D721Med (cell line): ENCODE measurements at regions not wholly inside any gene's neighbourhood (a gene's known extent, or its start where the extent isn't known, plus 50 kb on each side); places are given as distances from the start of the nearest gene placed in this dataset.

Experiments used
- DNase-seq: peaks from one replicate; pipeline ENCODE4 v3.0.0; 2011; ENCODE audit warnings: low spot score; ENCODE audit not compliant: insufficient read length
- FAIRE-seq: peaks from 2 replicates; lab custom pipeline; 2011; peaks lifted over from hg19 to GRCh38; lab: Jason Lieb, UNC
- TF ChIP-seq, protein P1 (sequence below): IDR thresholded peaks from 2 replicates; pipeline ENCODE4 v1.5.1; 2012; ENCODE audit warnings: mild to moderate bottlenecking, control low read depth; ENCODE audit not compliant: insufficient read depth; ENCODE audit errors: missing control alignments

DNA sequence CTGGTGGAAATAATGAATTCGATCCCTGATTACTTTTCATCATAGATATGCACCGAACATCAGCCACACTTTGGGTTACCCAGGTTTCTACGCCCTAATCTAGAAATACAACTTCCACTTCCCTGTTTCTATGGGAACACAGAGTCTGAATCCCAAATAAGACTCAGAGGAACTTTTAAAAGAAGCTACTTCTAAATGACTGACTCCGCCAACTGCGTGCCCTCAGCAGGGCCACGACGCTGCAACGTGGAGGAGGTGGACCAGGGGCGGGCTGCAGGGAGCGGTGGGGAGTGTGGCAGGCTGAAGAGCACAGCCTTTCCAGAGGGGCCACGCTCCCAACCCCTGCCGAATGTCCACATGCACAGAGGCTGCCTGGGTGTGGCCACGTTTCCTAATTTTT, 304.0 kb downstream of the SHANK2 start:
- TF ChIP-seq, protein P1, sequence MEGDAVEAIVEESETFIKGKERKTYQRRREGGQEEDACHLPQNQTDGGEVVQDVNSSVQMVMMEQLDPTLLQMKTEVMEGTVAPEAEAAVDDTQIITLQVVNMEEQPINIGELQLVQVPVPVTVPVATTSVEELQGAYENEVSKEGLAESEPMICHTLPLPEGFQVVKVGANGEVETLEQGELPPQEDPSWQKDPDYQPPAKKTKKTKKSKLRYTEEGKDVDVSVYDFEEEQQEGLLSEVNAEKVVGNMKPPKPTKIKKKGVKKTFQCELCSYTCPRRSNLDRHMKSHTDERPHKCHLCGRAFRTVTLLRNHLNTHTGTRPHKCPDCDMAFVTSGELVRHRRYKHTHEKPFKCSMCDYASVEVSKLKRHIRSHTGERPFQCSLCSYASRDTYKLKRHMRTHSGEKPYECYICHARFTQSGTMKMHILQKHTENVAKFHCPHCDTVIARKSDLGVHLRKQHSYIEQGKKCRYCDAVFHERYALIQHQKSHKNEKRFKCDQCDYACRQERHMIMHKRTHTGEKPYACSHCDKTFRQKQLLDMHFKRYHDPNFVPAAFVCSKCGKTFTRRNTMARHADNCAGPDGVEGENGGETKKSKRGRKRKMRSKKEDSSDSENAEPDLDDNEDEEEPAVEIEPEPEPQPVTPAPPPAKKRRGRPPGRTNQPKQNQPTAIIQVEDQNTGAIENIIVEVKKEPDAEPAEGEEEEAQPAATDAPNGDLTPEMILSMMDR = no peak
- FAIRE-seq (no peak), DNase-seq (no peak)

DNA sequence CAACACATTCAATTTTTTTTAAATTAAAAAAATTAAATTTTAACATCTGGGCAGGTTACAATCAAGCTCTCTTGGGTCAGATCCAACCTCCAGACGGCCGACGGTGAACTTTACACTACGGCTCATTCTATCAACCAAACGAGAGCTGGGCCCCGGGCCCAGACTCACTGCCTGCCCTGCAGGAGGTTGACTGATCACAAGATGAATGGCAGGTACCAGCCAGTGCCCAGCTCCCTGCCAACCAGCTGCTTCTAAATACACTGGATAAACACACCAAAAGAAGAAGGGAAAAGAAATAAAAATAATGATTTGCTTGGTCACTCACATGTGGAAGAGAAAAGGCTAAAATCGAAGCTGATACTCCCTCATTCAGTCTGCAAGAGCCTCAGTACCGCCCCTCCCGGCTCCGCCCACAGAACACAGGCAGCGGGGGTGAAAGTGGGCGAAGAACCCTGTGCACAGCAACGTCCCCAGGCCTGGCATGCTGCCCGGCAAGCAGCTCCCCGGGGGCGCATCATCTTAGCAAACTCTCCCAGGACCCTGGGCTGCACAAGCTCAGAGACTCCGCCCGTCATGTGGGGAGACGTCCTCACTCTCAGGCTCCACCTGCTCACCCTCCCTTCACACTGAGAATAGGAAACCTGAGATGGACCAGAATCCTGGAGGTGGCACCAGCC, 303.4 kb downstream of the SHANK2 start:
- TF ChIP-seq, protein P1 = no peak
- DNase-seq (no peak), FAIRE-seq (no peak)

DNA sequence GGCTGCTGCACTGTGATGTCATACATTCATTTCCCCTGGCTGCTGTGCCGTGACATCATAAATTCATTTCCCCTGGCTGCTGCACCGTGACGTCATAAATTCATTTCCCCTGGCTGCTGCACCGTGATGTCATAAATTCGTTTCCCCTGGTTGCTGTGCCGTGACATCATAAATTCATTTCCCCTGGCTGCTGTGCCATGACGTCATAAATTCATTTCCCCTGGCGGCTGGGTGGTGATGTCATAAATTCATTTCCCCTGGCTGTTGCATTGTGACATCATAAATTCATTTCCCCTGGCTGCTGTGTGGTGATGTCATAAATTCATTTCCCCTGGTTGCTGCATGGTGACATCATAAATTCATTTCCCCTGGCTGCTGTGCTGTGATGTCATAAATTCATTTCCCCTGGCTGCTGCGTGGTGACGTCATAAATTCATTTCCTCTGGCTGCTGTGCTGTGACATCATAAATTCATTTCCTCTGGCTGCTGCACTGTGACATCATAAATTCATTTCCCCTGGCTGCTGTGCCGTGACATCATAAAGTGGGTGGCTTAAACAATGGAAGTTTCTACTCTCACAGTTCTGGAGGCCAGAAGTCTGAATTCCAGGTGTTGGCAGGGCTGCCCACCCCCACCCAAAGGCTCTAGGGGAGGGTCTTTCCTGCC, 301.1 kb downstream of the SHANK2 start:
- TF ChIP-seq, protein P1 = no peak
- FAIRE-seq (no peak), DNase-seq (no peak)

DNA sequence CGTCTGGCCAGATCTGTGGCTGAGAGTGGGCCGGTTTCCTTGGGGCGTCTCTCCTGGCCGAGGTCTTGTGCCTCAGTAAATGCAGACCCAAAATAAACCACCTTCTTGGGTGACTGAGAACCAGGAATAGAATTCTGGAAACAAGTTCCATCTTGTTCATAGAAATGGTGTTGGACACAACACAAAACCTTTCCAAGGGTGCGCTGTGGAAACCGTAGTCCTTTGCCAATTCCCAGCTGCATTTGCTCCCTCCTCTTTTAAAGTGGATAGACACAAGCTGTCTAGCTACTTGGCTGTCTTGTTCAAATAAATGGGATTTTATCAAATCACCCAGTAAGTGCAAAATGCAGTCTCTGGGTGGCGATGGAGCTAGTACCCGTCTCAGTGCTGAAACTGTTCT, 300.2 kb downstream of the SHANK2 start:
- FAIRE-seq (no peak), DNase-seq (no peak)
- TF ChIP-seq, protein P1 = no peak

DNA sequence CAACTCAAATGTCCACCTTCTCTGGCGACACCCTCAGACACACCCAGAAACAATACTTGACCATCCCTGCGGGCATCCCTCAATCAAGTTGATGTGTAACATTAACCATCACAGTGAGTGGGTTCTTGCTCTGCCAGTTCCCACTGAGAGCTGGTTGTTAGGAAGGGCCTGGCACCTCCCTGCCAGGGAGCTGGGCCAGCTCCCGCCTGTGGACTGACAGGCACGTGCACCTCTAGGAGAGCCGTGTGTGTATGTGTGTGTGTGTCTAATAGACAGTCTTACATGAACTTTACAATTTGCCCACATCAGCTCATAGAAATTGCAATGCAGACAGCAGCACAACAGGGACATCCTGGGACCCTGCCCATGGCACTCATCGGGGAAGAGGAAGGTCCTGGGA, 298.7 kb downstream of the SHANK2 start:
- FAIRE-seq = no peak
- DNase-seq = no peak
- TF ChIP-seq, protein P1 = no peak

DNA sequence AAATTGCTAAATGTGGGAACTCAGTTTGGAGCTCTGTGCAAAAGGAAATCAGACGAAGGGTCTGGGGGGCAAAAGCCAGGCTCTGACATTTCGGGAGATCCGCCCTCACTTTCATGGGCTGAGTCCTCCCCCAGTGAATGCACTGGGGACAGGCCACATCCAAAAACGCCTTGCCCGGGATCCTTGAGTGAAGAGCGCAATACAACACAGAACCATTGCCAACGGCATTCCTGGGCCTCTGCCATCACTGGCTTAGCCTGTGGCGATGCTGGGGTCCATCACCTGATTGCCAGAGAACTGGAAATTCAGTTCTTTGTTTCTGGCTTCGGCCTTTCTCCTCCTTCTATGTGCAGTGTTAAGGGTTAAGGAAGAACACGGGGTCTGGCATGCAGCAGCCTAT, 297.9 kb downstream of the SHANK2 start:
- TF ChIP-seq, protein P1 = no peak
- FAIRE-seq = no peak
- no peak for DNase-seq
